ENCODE measurements at regions not wholly inside any gene's neighbourhood (a gene's known extent, or its start where the extent isn't known, plus 50 kb on each side); places are given as distances from the start of the nearest gene placed in this dataset.

- DNase-seq: no peak
- H3K27ac ChIP-seq: no peak overlapping the region
- H3K4me1 ChIP-seq: no peaks in the 10 kb centered on the region
- H3K36me3 ChIP-seq: peaks cover 0 to 2% (median 0%) of the 10 kb centered on the region in 3 donors
- H3K4me3 ChIP-seq: no peak overlapping the region
- H3K9me3 ChIP-seq: no peaks in the 10 kb centered on the region
- H3K27me3 ChIP-seq: no peaks in the 10 kb centered on the region
- TF ChIP-seq CTCF (IDR thresholded peaks at IDR 0.05) (no peak), POLR2A (IDR thresholded peaks at IDR 0.05) (no peak)
Observed at GRCh38 chr5:120405286-120405864, 58.7 kb upstream of the PRR16 start.

GRCh38 chr5:120405923-120406322 lies 58.2 kb upstream of the PRR16 start:
- TF ChIP-seq CTCF (IDR thresholded peaks at IDR 0.05) (no peak), POLR2A (IDR thresholded peaks at IDR 0.05) (no peak)
- H3K4me1 ChIP-seq: no peaks in the 10 kb centered on the region
- H3K27me3 ChIP-seq: no peaks in the 10 kb centered on the region
- H3K27ac ChIP-seq: no peak overlapping the region
- DNase-seq: no peak
- H3K9me3 ChIP-seq: no peaks in the 10 kb centered on the region
- peaks cover 0 to 2% (median 0%) of the 10 kb centered on the region in 3 donors for H3K36me3 ChIP-seq
- no peak overlapping the region for H3K4me3 ChIP-seq

- TF ChIP-seq CTCF (IDR thresholded peaks at IDR 0.05) (no peak), POLR2A (IDR thresholded peaks at IDR 0.05) (no peak)
- no peak overlapping the region for H3K27ac ChIP-seq
- H3K9me3 ChIP-seq: no peaks in the 10 kb centered on the region
- H3K36me3 ChIP-seq: no peaks in the 10 kb centered on the region
- no peak overlapping the region for H3K4me3 ChIP-seq
- no peaks in the 10 kb centered on the region for H3K27me3 ChIP-seq
- H3K4me1 ChIP-seq: no peaks in the 10 kb centered on the region
- no peak for DNase-seq
Observed at GRCh38 chr5:120413686-120414085, 50.4 kb upstream of the PRR16 start.

Small RNA genes lying in the stretch of these regions (small RNA-seq; reads per million reads assigned to genes)
- 0 reads per million in 2 donors for gene RNU6-718P
